ENCODE measurements at regions not wholly inside any gene's neighbourhood (a gene's known extent, or its start where the extent isn't known, plus 50 kb on each side); places are given as distances from the start of the nearest gene placed in this dataset.

GRCh38 chr15:85847031-85847430 lies 52.3 kb upstream of the KLHL25 start:
- DNase-seq (ENCODE audit: low read depth in 2 of 2), result no peak

GRCh38 chr15:85849946-85850345 lies 55.2 kb upstream of the KLHL25 start:
- DNase-seq (ENCODE audit: low read depth in 2 of 2), result no peak

- DNase-seq (ENCODE audit: low read depth in 2 of 2), result no peak
These were observed 58.2 kb upstream of the KLHL25 start for GRCh38 chr15:85852969-85853368.

- DNase-seq (ENCODE audit: low read depth in 2 of 2), result peak; percentile 2 to 13
These were observed 59.8 kb upstream of the KLHL25 start for GRCh38 chr15:85854345-85855097.

DNA sequence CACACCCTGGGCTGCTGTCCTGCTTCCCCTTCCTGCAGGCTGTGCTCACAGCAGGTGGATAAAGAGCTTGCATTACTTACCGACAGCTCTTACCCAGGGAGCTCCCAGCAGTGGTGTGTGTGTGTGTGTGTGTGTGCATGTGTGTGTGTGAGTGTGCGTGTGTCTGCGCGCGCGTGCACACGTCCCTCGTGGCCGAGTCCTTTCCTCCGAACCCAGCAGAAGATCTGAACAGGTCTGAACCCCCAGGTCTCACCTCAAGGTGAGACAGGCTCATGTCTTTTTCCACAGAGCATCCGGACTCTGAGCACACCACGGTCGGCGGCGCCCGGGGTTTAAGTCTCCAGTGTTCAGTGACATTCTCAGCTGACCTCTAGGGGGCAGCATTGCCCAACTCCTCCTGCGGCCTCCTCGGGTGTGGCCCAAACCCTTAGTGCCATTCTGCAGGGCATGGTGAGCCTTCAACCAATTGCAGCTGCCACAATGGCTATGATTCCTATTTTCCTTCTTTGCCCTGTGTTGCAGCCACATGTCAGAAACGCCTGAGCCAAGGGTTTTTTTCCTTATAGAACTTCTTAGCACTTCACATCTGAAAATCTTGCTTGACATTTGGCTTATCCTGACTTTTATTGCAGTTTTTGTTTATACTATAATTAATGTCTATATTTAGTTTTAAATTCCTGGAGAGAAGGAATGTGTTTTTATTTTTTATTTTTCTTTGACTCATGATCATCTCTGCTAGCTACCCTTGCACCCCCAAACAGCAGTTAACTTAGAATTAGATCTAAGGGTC lies 64.1 kb upstream of the KLHL25 start:
- DNase-seq (ENCODE audit: low read depth in 2 of 2), result peak; percentile 40

- DNase-seq (ENCODE audit: low read depth in 2 of 2), result no peak
These were observed 64.9 kb upstream of the KLHL25 start for GRCh38 chr15:85859671-85860070.

GRCh38 chr15:85860394-85861161 lies 65.9 kb upstream of the KLHL25 start:
- DNase-seq (ENCODE audit: low read depth in 2 of 2), result no peak

DNA sequence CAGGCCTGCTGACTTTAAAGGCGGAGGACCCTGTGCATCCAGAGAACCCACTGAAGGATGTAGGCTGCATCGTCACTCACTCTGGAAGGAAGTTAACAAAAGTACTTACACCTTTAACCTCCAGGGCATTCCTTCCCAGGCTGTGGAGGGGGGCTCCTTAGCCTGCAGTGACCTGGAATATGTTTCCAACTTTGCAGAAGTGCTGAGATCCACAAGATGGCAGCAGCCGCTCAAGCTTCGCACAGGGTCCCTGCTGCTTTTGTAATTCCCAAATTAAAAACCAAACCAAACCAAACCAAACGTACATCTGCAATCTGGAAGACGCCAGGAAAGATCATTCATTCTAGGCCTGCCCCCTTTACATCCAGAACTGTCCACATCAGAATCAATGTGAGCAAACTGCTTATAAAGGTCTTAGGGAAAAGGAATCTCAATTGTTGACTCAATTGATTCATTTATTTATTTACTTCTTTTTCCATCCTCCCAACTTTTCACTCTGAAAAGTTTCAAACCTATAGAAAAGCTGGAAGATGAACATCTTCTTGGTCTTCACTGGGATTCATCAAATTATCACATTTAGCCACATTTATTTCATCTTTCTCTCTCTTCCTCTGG lies 70.5 kb upstream of the KLHL25 start:
- no peak for DNase-seq (ENCODE audit: low read depth in 2 of 2)

DNA sequence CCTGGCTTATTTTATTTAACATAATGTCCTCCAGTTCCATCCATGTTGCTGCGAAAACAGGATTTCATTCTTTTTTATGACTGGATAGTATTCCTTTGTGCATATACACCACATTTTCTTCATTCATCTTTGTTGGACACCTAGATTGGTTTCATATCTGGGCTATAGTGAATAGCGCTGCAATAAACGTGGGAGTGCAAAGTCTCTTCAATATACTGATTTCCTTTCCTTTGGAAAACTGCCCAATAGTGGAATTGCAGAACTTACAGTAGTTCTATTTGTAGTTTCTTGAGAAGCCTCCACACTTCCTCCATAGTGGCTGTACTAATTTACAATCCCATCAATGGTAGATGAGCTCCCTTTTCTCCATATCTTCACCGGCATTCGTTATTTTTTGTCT lies 72.5 kb upstream of the KLHL25 start:
- no peak for DNase-seq (ENCODE audit: low read depth in 2 of 2)

DNA sequence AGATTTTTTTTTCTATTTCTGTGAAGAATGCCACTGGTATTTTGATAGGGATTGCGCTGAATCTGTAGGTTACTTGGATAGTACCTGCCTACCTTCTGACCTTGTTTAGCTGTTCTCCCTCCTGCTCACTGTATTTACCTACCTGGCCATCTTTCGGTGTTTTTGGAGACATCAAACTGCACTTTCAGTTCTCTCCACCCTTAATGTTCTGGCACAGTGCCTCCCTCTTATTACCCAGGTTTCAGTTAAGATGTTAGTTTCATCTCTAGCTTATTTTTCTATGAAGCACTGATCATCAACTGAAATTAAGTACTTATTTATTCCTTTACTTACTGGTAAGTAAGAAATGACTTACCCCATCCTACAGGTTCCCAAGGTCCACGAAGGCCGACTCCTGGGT lies 74.4 kb upstream of the KLHL25 start:
- no peak for DNase-seq (ENCODE audit: low read depth in 2 of 2)

GRCh38 chr15:85870216-85871014 lies 75.7 kb upstream of the KLHL25 start:
- no peak for DNase-seq (ENCODE audit: low read depth in 2 of 2)

DNA sequence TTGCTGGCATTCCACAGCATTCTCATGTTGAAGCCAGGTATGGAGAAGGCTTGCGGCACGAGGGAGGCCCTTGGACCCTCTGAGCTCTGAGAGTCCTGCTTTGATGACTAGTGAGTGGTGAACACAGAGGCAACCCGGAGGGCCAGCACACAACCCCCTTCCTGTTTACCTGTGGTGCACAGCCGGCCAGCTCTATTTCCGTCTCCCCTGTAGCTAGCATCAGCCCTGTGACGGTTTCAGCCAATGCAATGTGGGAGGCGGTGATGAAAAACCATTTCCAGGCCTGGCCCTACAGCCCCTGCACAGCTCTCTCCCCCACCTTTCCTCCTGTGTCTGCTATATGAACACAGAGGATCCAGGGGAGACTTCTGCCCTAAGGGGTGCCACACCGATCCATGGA lies 76.8 kb upstream of the KLHL25 start:
- DNase-seq (ENCODE audit: low read depth in 2 of 2), result no peak

- DNase-seq (ENCODE audit: low read depth in 2 of 2), result no peak
These were observed 77.4 kb upstream of the KLHL25 start for GRCh38 chr15:85872125-85872524.

GRCh38 chr15:85874236-85874635 lies 79.5 kb upstream of the KLHL25 start:
- no peak for DNase-seq (ENCODE audit: low read depth in 2 of 2)

- DNase-seq (ENCODE audit: low read depth in 2 of 2), result no peak
These were observed 81.0 kb upstream of the KLHL25 start for GRCh38 chr15:85875756-85876155.

DNA sequence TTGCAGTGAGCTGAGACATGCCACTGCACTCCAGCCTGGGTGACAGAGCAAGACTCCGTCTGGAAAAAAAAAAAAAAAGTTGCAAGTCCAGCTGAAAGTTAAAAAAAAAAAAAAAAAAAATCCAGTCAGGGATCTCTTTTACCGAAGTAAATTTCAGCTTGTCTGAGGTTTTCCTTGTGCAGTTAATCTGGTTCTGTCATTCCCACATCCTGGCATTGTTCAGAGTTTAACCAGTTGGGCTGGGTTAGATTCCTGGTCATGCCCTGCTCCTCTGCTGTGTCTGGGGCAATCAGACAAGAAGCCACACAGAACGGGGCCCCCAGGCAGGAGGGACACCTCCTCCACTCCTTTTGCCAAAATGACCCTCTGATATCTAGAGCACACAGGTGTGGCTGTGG lies 84.1 kb upstream of the KLHL25 start:
- DNase-seq (ENCODE audit: low read depth in 2 of 2), result no peak

GRCh38 chr15:85879334-85880163 lies 84.8 kb upstream of the KLHL25 start:
- DNase-seq (ENCODE audit: low read depth in 2 of 2), result no peak

GRCh38 chr15:85880501-85881190 lies 85.9 kb upstream of the KLHL25 start:
- no peak for DNase-seq (ENCODE audit: low read depth in 2 of 2)

DNA sequence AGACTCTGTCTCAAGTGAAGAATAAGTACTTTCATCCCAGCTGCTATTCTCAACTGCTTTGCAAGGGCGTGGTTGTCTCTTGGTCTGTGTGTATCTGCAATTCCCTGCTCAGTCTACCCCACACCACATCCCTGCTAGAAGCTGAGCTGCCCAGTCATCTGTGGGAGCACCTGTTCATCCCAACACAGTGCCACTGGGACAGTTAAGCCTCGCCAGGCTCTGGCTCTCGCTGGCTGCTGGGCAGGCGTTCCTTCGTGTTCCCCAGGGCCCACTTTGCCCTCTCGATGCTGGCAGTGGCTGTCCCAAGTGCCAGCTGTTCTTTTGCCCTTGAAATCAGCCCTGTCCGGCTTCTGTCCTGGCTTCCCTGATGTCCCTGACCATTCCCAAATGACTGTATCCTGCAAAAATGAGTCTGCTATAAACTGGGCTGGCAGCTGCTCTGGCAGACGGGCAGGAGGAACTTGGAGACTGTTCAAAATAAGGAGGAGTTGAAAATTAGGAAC lies 91.6 kb upstream of the KLHL25 start:
- no peak for DNase-seq (ENCODE audit: low read depth in 2 of 2)
